ENCODE measurements at regions not wholly inside any gene's neighbourhood (a gene's known extent, or its start where the extent isn't known, plus 50 kb on each side); places are given as distances from the start of the nearest gene placed in this dataset.

DNA sequence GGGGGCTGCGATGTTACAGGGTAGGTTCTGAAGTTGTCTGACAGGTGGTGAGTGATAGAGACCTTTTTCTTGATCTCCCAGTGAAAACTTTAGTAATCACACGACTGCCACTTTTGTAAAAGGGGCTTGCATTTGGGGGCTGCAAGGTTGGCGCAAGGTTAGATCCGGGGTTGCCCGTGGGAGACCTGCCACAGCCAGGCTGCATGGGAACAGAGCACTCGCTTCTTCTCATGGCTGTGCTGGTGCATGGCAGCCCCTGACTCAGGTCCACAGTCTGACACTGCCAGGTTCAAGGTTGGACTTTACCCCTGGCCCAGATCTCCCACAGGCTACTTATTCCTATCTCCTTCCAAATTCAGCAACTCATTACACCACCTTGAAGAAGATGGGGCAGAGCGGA is 1190.4 kb downstream of the UQCRFS1 start:
- Histone ChIP-seq H3K9me3 (ENCODE audit: control insufficient read depth, insufficient read depth, low read depth, low read length) (no peaks in the 10 kb centered on the region), H3K4me1 (ENCODE audit: control insufficient read depth, insufficient read depth, low read length) (no peaks in the 10 kb centered on the region), H3K27ac (ENCODE audit: extremely low read depth, low read depth, low read length) (no peak overlapping the region), H3K4me3 (ENCODE audit: low read depth, low read length) (no peak overlapping the region), H3K36me3 (ENCODE audit: control insufficient read depth in 2 of 2, insufficient read depth in 1 of 2, low read length in 2 of 2) (no peaks in the 10 kb centered on the region)
- ChIA-PET POLR2A (no interaction called here), CTCF (interaction anchor here (1.1 to 1.3 kb wide), 2 partner anchors 9 to 54 kb away, joined by 3 to 4 read pairs; no protein-coding TSS in a partner anchor)
- TF ChIP-seq ZNF76 (tag by site-specific recombination; IDR thresholded peaks at IDR 0.05; ENCODE audit: borderline replicate concordance, low read depth), result no peak
- TF ChIP-seq ZNF510 (tag by site-specific recombination; IDR thresholded peaks at IDR 0.05; ENCODE audit: insufficient replicate concordance), result no peak
- TF ChIP-seq PRDM4 (tag by site-specific recombination; IDR thresholded peaks at IDR 0.05), result no peak
- no peak for TF ChIP-seq ZNF335 (tag by site-specific recombination; conservative IDR thresholded peaks at IDR 0.05)
- TF ChIP-seq PRDM2 (tag by site-specific recombination; IDR thresholded peaks at IDR 0.05; ENCODE audit: borderline replicate concordance), result no peak
- no peak for TF ChIP-seq ZNF629 (tag by site-specific recombination; IDR thresholded peaks at IDR 0.05)
- TF ChIP-seq ZNF580 (tag by site-specific recombination; IDR thresholded peaks at IDR 0.05), result no peak
- no peak for TF ChIP-seq KLF10 (tag by site-specific recombination; IDR thresholded peaks at IDR 0.05)
- TF ChIP-seq ZSCAN30 (tag by site-specific recombination; IDR thresholded peaks at IDR 0.05), result no peak
- TF ChIP-seq, protein P1, sequence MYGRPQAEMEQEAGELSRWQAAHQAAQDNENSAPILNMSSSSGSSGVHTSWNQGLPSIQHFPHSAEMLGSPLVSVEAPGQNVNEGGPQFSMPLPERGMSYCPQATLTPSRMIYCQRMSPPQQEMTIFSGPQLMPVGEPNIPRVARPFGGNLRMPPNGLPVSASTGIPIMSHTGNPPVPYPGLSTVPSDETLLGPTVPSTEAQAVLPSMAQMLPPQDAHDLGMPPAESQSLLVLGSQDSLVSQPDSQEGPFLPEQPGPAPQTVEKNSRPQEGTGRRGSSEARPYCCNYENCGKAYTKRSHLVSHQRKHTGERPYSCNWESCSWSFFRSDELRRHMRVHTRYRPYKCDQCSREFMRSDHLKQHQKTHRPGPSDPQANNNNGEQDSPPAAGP (tag by site-specific recombination; IDR thresholded peaks at IDR 0.05), result no peak
- no peak for TF ChIP-seq GLI2 (tag by site-specific recombination; IDR thresholded peaks at IDR 0.05; ENCODE audit: borderline replicate concordance, low read depth)
- TF ChIP-seq, protein P2, sequence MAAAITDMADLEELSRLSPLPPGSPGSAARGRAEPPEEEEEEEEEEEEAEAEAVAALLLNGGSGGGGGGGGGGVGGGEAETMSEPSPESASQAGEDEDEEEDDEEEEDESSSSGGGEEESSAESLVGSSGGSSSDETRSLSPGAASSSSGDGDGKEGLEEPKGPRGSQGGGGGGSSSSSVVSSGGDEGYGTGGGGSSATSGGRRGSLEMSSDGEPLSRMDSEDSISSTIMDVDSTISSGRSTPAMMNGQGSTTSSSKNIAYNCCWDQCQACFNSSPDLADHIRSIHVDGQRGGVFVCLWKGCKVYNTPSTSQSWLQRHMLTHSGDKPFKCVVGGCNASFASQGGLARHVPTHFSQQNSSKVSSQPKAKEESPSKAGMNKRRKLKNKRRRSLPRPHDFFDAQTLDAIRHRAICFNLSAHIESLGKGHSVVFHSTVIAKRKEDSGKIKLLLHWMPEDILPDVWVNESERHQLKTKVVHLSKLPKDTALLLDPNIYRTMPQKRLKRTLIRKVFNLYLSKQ (tag by site-specific recombination; IDR thresholded peaks at IDR 0.05; ENCODE audit: borderline replicate concordance), result no peak
- no peak for TF ChIP-seq ZFP69B (tag by site-specific recombination; IDR thresholded peaks at IDR 0.05)
- TF ChIP-seq ZNF561 (tag by site-specific recombination; IDR thresholded peaks at IDR 0.05; ENCODE audit: borderline replicate concordance), result no peak
- no peak for TF ChIP-seq ZNF707 (tag by site-specific recombination; IDR thresholded peaks at IDR 0.05)
- TF ChIP-seq ZNF677 (tag by site-specific recombination; IDR thresholded peaks at IDR 0.05), result no peak
